ENCODE measurements at regions not wholly inside any gene's neighbourhood (a gene's known extent, or its start where the extent isn't known, plus 50 kb on each side); places are given as distances from the start of the nearest gene placed in this dataset.

DNA sequence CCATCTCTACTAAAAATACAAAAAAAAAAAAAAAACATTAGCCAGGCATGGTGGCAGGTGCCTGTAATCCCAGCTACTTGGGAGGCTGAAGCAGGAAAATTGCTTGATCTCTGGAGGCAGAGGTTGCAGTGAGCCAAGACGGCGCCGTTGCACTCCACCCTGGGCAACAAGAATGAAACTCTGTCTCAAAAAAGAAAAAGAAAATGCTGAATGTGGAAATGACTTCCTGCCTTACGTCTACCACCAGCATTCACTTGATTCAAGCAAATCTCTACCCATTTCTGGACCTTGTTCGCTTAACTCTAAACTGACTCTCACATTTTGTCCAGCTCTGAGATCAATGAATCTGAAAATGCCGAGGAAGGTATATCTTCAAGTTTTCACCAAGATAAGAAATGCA lies 825.3 kb downstream of the TRIB2 start:
- FAIRE-seq = no peak
- DNase-seq (ENCODE audit: extremely low spot score, insufficient read length, low read depth) = no peak

DNA sequence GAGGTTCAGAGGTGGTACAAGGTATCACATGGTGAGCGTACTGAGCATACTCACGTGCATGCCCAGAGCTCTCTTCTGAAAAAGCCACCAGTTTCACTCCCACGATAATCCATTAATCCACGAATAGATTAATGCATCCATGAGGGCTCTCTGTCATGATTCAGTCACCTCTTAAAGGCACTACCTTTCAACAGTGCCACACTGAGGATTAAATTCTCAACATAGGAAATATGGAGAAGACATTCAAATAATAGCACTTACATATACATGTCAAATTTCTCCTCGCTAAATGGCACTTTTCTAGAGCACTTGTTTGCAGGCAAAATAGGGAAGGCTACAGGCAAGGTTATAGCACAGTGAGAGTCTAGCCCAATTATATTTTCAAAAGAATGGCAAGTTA lies 825.9 kb downstream of the TRIB2 start:
- no peak for FAIRE-seq

DNA sequence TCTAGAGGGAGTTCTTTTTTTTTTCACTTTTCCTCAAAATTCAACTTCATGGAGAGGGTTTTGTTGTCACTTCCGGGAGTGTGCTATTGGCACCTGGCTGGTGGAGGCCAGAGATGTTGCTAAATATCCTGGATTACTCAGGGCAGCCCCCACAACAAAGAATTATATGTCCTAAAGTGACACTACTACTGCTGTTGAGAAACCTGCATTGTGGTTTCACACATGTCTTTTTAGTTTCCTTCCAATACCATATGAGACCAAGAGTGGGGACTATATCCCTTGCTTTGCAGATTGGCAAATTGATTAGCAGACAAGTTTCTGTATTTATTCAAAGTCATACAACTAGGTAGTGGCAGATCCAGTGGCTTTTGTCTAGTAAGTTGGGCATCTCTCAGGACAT lies 826.8 kb downstream of the TRIB2 start:
- DNase-seq (ENCODE audit: extremely low spot score, insufficient read length, low read depth) (no peak), FAIRE-seq (peak; percentile 68)

More for the DNA sequence above, 825.9 kb downstream of the TRIB2 start:
- no peak for DNase-seq (ENCODE audit: extremely low spot score, insufficient read length, low read depth)

DNA sequence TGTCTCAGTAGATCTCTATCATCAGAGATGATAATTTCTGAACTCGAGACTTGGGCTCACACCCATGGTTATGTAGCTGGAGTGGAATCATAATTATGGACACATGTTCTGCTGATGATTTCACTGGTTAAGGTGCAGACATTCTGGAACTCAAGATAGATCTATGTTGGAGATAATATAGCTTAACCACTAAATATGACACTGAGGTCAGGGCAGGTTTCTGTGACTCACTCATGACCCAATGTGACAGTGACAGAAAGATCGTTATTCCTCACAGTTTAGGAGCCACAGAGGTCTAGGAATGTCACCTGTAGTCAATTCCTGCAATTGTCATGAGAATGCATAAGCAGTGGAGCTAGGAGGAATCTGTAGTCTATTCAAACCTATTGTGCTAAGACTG lies 828.6 kb downstream of the TRIB2 start:
- no peak for FAIRE-seq

DNA sequence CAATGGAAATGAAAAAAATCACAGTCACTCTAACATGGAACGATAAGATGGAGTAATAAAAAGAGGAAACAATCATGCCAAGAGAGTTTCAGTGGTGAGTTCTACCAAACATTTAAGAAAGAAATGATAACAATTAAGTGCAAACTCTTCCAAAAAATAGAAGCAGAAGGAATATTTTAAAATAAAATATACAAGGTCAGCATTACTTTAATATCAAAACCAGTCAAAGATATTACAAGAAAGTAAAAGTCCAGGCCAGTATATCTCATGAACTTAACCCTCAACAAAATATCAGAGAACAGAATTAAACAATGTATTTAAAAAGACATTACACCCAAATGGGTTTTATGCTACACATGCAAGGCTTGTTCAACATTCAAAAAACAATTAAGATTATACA lies 829.4 kb downstream of the TRIB2 start:
- FAIRE-seq (no peak), DNase-seq (ENCODE audit: extremely low spot score, insufficient read length, low read depth) (no peak)

More for the DNA sequence above, 828.6 kb downstream of the TRIB2 start:
- no peak for DNase-seq (ENCODE audit: extremely low spot score, insufficient read length, low read depth)

DNA sequence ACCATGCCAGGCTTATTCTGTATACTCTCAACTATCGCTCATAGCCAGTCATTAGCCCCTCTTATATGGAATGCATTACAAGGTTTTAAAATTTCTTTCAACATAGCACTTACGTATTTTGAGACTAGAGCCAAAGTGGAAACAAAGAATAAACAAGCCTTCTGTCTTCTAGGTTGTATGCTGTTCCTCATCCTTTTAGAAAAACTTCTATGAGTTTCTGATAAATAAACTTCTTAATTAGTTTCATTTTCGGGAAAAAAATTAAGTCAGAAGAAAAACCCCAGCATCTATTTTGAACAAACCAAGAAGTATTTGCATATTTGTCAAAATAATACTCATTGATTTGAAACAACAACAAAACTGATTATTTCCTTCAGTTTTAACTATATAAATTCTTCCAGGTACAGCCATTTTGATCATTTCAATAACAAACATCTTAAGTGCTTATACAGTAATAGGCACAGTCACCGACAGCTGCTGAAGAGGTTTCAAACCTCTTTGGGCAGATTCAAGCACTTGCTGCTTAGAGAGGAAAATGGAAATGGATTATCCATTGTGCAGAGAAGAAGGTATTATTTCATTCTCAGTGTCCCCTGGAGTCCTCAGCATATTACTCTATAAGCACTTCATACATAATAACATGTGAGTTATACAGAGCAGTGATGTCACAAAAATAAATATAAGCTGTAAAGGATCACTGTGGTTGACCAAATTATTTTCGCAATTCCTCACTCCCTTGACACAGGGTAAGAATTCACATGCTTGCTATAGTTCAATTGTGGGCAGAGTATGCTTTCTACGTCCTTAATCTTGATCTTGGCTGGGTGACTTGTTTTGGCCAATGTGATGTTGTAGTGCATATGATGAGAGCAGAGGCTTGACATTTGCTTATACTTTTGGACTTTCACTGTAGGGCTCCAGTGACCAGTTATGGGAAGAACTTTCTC lies 833.8 kb downstream of the TRIB2 start:
- no peak for FAIRE-seq

DNA sequence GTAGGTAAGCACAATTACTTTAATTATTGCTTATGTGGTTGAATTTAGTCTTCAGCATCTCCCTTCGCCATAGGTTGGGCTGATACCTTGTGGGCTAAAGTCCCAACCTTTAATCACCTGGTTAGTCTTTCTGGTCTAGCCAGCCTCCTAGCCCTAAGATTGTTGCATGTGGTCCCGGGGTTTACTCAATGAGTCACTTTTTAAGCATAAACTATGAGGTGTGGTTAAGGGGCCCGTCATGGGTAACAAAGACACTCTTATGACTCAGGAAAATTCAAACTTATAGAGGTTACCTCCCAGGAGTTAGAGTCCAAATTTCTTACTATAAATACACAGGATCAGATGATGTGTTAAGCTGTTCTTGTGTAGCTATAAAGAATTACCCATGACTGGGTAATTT lies 841.6 kb downstream of the TRIB2 start:
- DNase-seq (ENCODE audit: extremely low spot score, insufficient read length, low read depth) (no peak), FAIRE-seq (no peak)

More for the DNA sequence above, 833.8 kb downstream of the TRIB2 start:
- no peak for DNase-seq (ENCODE audit: extremely low spot score, insufficient read length, low read depth)

DNA sequence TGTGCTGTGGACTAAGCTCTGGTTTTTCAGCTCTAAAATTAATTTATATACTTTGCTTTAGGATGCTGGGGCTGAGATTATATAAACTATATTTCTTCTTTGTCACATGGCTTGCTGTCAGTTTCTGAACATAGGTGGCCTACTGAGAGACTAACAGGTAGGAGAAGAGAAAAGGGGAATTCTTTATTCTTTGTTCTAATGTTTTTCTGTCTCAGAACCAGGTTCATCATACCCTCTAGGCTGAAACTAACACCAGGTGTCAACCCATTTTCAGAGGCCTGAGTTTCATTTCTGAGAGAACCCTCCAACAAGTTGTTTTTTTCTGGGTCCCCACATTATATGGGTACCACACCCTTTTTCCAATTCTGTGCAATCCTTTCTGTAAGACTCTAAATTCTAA lies 843.6 kb downstream of the TRIB2 start:
- DNase-seq (ENCODE audit: extremely low spot score, insufficient read length, low read depth) (no peak), FAIRE-seq (peak; percentile 35)

DNA sequence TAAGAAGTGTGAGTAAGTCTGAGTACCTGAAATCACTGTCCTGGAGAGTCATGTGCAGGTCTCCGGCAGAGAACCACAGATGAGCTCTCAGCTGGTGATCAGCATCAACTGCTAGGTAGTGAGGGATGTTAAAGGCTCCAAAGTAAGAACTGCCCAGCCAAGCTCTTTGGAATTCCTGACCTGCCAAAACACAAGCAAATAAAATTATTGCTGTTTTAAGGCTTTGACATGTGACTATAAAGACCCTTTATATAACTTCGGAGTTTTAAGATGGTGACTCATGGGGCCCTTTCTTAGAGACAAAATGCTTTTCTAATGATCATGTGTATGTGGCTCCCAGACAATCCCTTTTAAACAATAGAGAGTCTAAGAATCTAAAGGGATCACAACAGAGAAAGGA lies 855.7 kb downstream of the TRIB2 start:
- DNase-seq (ENCODE audit: extremely low spot score, insufficient read length, low read depth) = no peak

DNA sequence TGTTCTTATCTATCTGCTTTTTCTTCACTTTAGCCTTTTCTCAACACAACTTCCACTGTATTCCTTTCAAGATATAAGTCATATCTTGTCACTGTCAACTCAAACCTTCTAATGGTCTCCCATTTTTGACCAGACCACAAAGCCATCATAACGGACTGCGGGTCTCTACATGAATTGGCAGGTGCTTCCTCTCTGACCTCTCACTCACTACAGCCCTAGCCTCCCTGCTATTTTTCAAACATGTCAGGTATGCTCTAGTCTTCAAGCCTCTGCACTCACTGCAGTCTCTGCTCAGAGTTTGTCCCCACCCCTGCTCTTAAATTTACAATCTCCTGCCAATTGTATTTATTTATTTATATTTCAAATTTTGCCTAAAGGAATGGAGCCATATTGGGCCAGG lies 858.1 kb downstream of the TRIB2 start:
- no peak for DNase-seq (ENCODE audit: extremely low spot score, insufficient read length, low read depth)

More for the DNA sequence above, 855.7 kb downstream of the TRIB2 start:
- FAIRE-seq = no peak

DNA sequence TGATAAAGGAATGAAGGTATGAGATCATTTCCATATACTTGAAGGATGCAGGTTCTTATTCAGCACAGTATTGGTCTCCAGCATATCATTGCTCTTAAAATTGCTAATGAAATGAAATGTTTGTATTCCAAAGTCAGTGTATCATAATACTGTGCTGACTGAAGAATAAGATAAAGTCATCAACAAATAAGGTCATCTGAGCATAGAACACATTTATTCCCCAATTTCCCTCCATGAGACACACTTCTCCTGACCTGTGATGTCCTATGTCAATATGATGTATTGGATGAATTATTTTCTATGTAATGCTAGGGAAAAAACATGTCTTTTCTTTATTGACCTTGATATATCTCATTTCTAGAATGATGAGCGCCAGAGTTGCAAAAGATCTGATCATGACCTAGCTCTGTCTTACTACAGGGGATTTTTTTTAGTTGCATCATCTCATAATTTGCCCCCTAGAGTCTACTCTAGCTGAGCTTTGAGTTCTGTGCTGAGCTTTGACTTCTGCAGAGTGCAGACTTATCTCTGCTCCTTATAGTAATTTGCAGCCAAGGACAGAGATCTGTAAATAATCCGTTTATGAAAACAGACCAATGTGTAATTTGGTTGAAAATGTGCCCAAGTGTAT lies 859.8 kb downstream of the TRIB2 start:
- no peak for DNase-seq (ENCODE audit: extremely low spot score, insufficient read length, low read depth)
- FAIRE-seq = no peak

More for the DNA sequence above, 858.1 kb downstream of the TRIB2 start:
- no peak for FAIRE-seq

DNA sequence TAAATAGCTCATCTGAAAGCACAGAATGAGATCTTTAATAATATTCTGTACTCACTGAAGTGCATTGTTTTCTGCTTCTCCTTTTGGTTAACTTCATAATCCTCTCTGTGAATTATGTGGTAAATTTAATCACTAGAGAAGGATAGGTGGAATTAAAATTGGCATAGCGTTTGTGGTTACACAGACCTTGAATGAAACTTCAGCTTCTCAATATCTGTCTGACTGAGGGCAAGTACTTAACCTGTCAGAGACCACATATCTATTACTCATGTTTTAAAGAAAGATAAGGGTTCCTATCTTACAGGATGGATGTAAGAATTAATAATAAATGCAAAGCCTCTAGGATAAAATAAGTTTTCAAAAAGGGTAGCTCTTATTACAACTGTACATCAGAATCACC lies 861.8 kb downstream of the TRIB2 start:
- no peak for FAIRE-seq
- DNase-seq (ENCODE audit: extremely low spot score, insufficient read length, low read depth) = no peak

DNA sequence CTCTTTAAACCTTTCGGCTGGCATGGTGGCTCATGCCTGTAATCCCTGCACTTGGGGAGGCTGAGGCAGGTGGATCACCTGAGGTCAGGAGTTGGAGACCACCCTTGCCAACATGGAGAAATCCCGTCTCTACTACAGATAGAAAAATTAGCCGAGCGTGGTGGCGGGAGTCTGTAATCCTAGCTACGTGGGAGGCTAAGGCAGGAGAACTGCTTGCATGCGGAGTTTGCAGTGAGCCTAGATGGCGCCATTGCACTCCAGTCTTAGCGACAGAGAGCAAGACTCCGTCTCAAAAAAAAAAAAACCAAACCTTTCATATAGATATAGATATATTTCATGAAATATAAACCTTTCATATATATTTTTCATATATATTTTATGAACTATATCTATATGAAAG lies 864.7 kb downstream of the TRIB2 start:
- DNase-seq (ENCODE audit: extremely low spot score, insufficient read length, low read depth) (no peak), FAIRE-seq (no peak)

DNA sequence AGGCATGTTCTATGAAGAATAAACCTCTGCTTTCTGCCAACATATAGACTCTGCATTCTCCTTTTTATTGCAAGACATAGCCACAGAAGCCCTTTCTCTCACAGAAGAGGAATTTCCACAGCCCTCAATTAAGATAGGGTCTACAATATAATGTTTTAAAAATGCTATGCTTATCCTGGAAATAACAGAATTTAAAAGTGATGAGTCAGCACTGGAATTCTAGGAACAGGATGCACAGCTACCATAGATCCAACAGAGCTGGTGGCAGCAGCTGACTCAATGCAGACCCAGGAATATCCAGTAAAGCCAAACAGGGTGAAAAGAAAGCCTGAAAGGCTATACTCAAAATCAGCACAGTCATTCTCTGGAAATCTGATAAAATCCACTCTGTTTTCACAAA lies 866.9 kb downstream of the TRIB2 start:
- no peak for FAIRE-seq
- DNase-seq (ENCODE audit: extremely low spot score, insufficient read length, low read depth) = no peak

DNA sequence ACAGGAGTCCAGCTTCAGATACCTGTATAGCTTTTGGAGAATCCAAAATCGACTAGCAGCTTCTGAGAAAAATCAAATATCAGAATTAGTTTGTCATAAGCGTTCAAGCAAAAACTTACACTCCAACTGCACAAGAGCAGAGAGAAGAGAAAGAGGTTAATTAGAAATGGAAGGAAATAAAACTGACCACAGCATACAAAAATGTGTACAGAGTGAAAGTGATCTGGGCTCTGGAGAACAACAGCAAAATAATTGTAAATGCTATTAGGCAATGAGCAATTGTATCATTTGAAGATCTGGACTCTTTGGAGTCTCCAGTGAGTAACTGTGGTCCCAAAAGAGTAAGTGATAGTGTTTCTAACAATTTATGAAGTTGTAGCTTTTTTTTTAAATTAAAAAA lies 867.3 kb downstream of the TRIB2 start:
- FAIRE-seq (no peak), DNase-seq (ENCODE audit: extremely low spot score, insufficient read length, low read depth) (no peak)

DNA sequence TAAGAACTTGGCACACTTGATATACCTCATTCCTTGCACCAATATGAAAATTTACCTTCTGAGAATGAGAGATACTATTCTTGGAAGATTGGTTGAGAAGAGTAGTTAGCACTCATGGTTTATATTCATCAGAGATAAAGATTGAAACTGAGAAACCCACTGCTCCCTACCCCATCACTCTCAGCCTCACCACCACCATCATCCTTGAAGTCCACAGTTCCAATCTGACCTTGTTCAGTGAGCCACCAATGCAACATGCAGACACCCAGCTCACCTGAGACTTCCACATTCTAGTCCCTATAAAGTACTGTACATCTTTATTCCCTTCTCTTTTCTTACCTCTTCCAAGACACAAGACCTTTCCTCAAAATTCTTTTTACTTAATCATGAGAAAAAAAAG lies 869.0 kb downstream of the TRIB2 start:
- DNase-seq (ENCODE audit: extremely low spot score, insufficient read length, low read depth) (no peak), FAIRE-seq (no peak)

DNA sequence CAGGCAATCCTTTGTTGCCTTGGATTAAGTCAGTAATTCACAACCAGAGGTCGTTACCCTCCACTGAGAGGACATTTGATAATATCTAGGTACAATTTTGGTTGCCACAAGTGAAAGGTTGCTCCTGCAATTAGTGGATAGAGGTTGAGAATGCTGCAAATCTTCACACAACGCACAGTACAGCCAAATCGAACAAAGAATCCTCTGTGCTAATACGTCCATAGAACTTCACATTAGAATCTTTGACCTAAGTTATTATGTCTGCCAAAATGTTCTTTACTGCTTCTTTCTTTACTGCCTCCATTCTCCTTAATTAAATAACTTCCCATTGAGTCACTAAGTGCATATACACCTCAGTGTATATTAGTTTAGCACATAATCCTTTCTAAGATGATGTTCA lies 879.5 kb downstream of the TRIB2 start:
- DNase-seq (ENCODE audit: extremely low spot score, insufficient read length, low read depth) (no peak), FAIRE-seq (no peak)

DNA sequence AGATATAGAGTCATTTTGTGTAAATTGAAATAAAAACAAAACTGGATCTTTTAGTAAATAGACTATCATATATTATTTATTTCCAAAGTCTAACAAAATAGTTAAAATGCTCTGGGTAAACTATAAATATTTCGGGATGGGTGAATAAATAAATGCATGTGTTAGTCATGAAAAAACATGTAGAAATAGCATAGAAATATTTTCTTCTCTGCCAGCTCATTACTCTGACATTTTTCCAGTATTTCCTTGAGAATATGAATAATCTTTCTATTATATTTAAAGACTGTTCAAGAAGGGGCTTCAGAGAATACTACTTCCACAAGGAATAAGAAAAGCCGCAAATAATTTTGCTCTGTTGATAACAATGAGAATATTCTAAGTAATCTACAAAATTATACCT lies 880.4 kb downstream of the TRIB2 start:
- FAIRE-seq = no peak
- DNase-seq (ENCODE audit: extremely low spot score, insufficient read length, low read depth) = no peak

DNA sequence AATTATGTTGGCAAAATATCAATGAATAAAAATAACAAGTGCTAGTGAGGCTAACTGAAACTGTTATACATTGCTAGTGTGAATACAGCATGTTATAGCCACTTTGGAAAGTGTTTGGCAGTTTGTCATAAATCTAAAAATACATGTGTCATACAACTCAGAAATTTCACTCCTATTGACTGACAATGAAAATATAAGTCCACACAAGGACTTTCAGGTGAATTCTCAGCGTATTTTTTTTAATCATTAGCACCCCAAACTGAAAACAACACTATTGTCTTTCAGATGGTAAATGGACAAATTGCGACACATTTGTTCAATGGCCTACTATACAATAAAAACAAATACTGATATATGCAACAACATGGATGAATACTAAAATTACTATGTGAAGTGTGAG lies 884.8 kb downstream of the TRIB2 start:
- DNase-seq (ENCODE audit: extremely low spot score, insufficient read length, low read depth) = no peak
- no peak for FAIRE-seq

DNA sequence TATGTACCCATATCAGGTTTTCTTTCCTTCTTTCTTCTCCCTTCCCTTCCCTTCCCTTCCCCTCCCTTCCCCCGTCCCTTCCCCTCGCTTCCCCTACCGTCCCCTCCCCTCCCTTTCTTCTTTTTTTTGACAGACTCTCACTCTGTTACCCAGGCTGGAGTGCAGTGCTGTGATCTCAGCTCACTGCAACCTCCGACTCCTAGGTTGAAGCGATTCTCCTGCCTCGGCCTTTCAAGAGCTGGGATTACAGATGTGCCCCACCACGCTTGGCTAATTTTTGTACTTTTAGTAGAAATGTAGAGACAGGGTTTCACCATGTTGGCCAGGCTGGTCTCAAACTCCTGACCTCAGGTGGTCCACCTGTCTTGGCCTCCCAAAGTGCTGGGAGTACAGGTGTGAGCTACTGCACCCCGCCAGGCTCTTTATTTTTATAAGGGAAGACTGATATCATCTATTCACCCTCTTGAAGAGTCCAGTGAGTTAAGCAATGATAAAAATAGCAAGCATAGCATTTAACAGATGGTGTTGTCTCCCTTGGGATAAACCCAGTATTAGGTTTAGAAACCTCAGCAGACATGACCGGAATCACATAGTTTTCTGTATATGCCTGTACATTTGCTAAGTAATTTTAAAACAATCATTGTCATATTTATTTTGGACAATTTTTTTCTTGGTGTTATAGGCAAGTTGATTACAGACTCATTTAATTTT lies 888.4 kb downstream of the TRIB2 start:
- FAIRE-seq (no peak), DNase-seq (ENCODE audit: extremely low spot score, insufficient read length, low read depth) (no peak)

DNA sequence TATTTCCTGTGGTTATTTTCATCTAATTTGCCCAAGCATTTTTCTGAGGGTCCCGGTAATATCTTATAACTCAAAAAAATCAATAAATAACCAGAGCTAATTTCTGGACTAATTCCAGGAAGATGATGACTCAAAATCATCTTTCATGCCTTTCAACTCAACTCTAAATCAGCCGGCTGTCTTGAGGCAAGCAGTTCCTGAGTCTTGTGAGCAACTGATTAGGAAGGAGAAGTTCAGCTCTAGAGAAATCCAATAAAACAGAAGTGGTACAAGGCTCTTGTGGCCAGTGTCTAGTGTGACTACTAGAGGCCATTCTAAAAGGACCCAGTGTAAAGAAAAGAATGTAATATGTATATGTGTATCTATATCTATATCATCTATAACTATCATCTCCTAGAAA lies 890.4 kb downstream of the TRIB2 start:
- no peak for FAIRE-seq

More for the DNA sequence above, 890.4 kb downstream of the TRIB2 start:
- DNase-seq (ENCODE audit: extremely low spot score, insufficient read length, low read depth) = no peak

Data from GM18507 (cell line).